ENCODE measurements at regions not wholly inside any gene's neighbourhood (a gene's known extent, or its start where the extent isn't known, plus 50 kb on each side); places are given as distances from the start of the nearest gene placed in this dataset.

DNA sequence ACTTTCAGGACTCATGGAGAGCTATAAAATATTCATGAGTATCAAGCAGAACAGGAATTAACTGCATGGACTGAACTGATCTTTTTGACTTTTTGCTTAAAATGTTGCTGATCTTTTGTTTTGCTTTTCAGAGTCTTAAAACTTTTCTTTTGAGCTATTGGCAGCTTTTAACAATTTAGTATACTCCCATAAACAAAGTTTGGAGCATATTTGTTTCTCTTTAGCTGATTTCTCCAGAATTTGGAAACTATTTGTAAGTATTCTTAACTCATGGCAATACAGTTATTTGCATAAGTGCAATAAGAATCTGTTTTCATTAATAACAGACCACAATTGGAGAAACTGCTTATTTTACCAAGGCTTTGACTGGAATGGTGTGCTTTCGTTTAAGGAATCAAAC lies 73.4 kb upstream of the C1GALT1 start:
- no peak overlapping the region for H3K4me3 ChIP-seq
- H3K27ac ChIP-seq = no peak overlapping the region
- no peak for DNase-seq
- TF ChIP-seq POLR2A (IDR thresholded peaks at IDR 0.05) (no peak), EP300 (IDR thresholded peaks at IDR 0.05) (no peak)
- TF ChIP-seq, protein P1, sequence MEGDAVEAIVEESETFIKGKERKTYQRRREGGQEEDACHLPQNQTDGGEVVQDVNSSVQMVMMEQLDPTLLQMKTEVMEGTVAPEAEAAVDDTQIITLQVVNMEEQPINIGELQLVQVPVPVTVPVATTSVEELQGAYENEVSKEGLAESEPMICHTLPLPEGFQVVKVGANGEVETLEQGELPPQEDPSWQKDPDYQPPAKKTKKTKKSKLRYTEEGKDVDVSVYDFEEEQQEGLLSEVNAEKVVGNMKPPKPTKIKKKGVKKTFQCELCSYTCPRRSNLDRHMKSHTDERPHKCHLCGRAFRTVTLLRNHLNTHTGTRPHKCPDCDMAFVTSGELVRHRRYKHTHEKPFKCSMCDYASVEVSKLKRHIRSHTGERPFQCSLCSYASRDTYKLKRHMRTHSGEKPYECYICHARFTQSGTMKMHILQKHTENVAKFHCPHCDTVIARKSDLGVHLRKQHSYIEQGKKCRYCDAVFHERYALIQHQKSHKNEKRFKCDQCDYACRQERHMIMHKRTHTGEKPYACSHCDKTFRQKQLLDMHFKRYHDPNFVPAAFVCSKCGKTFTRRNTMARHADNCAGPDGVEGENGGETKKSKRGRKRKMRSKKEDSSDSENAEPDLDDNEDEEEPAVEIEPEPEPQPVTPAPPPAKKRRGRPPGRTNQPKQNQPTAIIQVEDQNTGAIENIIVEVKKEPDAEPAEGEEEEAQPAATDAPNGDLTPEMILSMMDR (IDR thresholded peaks at IDR 0.05) = no peak
- intact Hi-C loops (cut with DNase I) = no loop called here
- WGBS, 3 donors = 84 to 100% (median 93%) methylated on average over 1 of the region's 1 CpG
- H3K9me3 ChIP-seq = no peaks in the 10 kb centered on the region
- no peaks in the 10 kb centered on the region for H3K36me3 ChIP-seq
- H3K4me1 ChIP-seq (ENCODE audit: insufficient read depth) = no peaks in the 10 kb centered on the region
- no peaks in the 10 kb centered on the region for H3K27me3 ChIP-seq

DNA sequence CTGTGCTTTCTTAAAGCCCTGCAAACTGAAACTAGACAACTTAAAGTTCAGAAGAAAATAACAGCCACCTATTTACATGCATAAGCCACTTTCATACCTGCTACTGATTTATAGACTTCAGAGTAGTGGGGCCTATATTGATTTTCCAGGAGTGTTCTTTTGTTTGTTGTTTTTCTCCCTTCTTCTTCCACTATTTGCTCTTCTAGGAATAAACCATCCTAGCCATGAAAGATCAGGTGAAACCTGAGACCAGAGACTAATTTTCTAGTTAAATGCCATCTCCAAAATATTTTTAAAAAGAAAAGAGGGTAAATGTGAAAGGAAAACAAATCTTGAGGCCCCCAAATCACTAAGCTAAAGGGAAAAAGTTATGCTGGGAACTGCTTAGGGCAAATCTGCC lies 72.4 kb upstream of the C1GALT1 start:
- TF ChIP-seq POLR2A (IDR thresholded peaks at IDR 0.05) = no peak
- TF ChIP-seq, protein P1 (IDR thresholded peaks at IDR 0.05) = no peak
- TF ChIP-seq EP300 (IDR thresholded peaks at IDR 0.05) = no peak
- intact Hi-C loops (cut with DNase I) = no loop called here
- Histone ChIP-seq H3K9me3 (no peaks in the 10 kb centered on the region), H3K4me1 (ENCODE audit: insufficient read depth) (no peaks in the 10 kb centered on the region), H3K4me3 (no peak overlapping the region), H3K27me3 (no peaks in the 10 kb centered on the region), H3K27ac (no peak overlapping the region), H3K36me3 (no peaks in the 10 kb centered on the region)
- DNase-seq = no peak

DNA sequence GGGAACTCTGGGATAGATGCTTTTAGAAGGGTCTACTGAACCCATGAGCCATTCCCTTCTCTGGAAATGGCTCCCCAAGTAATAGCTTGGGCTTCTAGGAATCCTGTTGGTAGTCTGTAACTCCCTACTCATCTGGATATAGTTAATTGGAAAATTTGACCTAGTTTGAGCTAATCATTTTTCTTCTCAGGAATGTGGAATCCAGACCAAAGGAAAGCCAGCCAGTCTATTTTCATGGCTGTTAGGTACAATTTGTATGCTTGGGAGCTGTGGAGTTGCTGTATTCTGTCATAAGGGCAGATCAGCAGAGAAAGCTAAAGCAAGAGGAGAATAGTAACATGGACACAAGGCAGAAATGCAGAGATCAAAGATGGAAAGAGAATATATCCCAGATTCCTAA lies 71.6 kb upstream of the C1GALT1 start:
- Histone ChIP-seq H3K9me3 (no peaks in the 10 kb centered on the region), H3K4me3 (no peak overlapping the region), H3K4me1 (ENCODE audit: insufficient read depth) (no peaks in the 10 kb centered on the region), H3K27ac (no peak overlapping the region), H3K27me3 (no peaks in the 10 kb centered on the region), H3K36me3 (no peaks in the 10 kb centered on the region)
- intact Hi-C loops (cut with DNase I) = no loop called here
- no peak for DNase-seq
- TF ChIP-seq POLR2A (IDR thresholded peaks at IDR 0.05) = no peak
- TF ChIP-seq, protein P1 (IDR thresholded peaks at IDR 0.05) = no peak
- no peak for TF ChIP-seq EP300 (IDR thresholded peaks at IDR 0.05)

DNA sequence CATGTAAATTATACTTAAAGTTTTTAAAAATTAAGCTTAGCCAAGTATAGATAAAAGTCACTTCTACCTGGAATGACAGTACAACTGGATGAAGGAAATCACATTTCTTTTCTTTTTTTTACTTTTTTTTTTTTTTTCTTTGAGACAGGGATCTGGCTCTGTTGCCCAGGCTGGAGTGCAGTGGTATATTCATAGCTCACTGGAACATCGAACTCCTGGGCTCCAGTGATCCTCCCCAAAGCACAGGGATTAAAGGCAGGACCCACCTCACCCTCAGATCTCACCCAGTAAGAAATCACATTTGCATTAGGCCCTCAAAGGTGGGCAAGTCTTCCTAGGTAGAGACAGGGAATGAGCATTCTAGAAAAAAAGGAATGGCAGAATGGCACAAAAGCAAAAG lies 69.5 kb upstream of the C1GALT1 start:
- Histone ChIP-seq H3K27ac (no peak overlapping the region), H3K9me3 (no peaks in the 10 kb centered on the region)

More for the DNA sequence above, 69.5 kb upstream of the C1GALT1 start:
- no peaks in the 10 kb centered on the region for H3K4me1 ChIP-seq (ENCODE audit: insufficient read depth)
- H3K36me3 ChIP-seq = no peaks in the 10 kb centered on the region
- intact Hi-C loops (cut with DNase I) = no loop called here
- 89 to 90% (median 89%) methylated on average over 1 of the region's 1 CpG for whole genome bisulfite sequencing, 3 donors
- TF ChIP-seq POLR2A (IDR thresholded peaks at IDR 0.05) (no peak), EP300 (IDR thresholded peaks at IDR 0.05) (no peak)
- TF ChIP-seq, protein P1 (IDR thresholded peaks at IDR 0.05) = no peak
- no peak for DNase-seq
- H3K27me3 ChIP-seq = no peaks in the 10 kb centered on the region
- no peak overlapping the region for H3K4me3 ChIP-seq

Data from ovary (tissue), 7 donors.